Activated T-helper 1 cell treated with anti-CD3 and anti-CD28 coated beads, Interleukin-12 subunit alpha, Interleukin-12 subunit beta, Interleukin-2, Interleukin-4 antibody, amounts not matched to agents 30 ng/mL and 10 ng/mL and 1 ng/mL, durations not matched to agents 14 hours and 24 hours and 36 hours (primary cell): ENCODE measurements at regions not wholly inside any gene's neighbourhood (a gene's known extent, or its start where the extent isn't known, plus 50 kb on each side); places are given as distances from the start of the nearest gene placed in this dataset.

Source experiments
- DNase-seq: peaks from one replicate; pipeline ENCODE4 v3.0.0; 2021; ENCODE audit warnings: low spot score
- H3K27ac Mint-ChIP-seq: one replicate; pipeline ENCODE4 v1.8.0; 2021; ENCODE audit warnings: mild to moderate bottlenecking, mixed read lengths
- H3K27me3 Mint-ChIP-seq: one replicate; pipeline ENCODE4 v1.8.0; 2022; ENCODE audit warnings: mild to moderate bottlenecking, moderate library complexity, mixed read lengths; ENCODE audit not compliant: insufficient read depth
- H3K36me3 Mint-ChIP-seq: one replicate; pipeline ENCODE4 v1.8.0; 2021; ENCODE audit warnings: low read depth, mixed read lengths
- H3K4me1 Mint-ChIP-seq: one replicate; pipeline ENCODE4 v1.8.0; 2021; ENCODE audit warnings: low read depth, mixed read lengths
- H3K4me3 Mint-ChIP-seq: one replicate; pipeline ENCODE4 v1.8.0; 2021; ENCODE audit warnings: mild to moderate bottlenecking, moderate library complexity, mixed read lengths
- H3K9me3 Mint-ChIP-seq: one replicate; pipeline ENCODE4 v1.8.0; 2021; ENCODE audit warnings: mixed read lengths
- intact Hi-C: fragments of 100-400 bp; cut with micrococcal nuclease; formaldehyde crosslinking; loops from one replicate; pipeline ENCODE4 v1.15.1; 2024

DNA sequence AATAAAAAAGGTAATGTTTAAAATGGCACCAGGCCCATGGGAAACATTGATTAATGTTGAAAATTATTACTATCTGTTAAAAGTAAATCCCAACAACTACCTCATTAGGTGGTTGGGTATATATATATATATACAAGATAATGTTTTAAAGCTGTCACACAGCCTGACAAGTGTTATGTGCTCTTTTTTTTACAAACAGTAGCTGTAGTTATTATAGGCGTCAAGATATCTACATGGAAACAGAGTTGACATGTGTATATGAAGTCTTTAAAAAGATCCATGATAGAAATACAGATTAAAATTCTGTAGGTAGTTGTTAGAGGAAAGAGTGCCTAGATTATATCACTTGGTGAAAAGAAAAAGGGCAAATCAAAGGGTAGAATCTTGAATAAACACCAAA lies 279.9 kb downstream of the SLITRK6 start:
- Mint-ChIP-seq H3K9me3 (no peaks in the 10 kb centered on the region), H3K27ac (no peak overlapping the region), H3K36me3 (no peaks in the 10 kb centered on the region), H3K4me1 (no peaks in the 10 kb centered on the region), H3K4me3 (no peak overlapping the region), H3K27me3 (no peaks in the 10 kb centered on the region)
- intact Hi-C loops, result no loop called here
- DNase-seq, result no peak

DNA sequence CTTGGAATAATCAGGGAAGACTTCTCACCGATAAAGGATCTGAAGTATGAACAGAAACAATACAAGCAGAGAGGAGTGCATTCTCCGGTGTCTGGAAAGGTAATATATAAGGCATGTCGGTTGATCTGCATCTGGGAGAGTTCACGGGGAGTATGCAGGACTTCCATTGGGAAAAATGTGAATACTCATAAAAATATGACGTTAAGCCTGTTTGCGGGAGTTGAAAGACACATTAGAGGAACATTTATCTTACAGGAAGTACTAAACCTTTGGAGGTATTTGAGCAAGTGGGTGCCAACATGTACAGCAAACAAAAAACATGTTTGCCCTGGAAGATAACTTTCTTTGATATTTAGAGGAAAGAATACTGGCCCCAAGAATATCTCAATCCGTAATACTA lies 286.8 kb downstream of the SLITRK6 start:
- Mint-ChIP-seq H3K4me3 (no peak overlapping the region), H3K27me3 (no peaks in the 10 kb centered on the region), H3K27ac (no peak overlapping the region), H3K9me3 (no peaks in the 10 kb centered on the region), H3K4me1 (no peaks in the 10 kb centered on the region), H3K36me3 (no peaks in the 10 kb centered on the region)
- intact Hi-C loops, result no loop called here
- no peak for DNase-seq

DNA sequence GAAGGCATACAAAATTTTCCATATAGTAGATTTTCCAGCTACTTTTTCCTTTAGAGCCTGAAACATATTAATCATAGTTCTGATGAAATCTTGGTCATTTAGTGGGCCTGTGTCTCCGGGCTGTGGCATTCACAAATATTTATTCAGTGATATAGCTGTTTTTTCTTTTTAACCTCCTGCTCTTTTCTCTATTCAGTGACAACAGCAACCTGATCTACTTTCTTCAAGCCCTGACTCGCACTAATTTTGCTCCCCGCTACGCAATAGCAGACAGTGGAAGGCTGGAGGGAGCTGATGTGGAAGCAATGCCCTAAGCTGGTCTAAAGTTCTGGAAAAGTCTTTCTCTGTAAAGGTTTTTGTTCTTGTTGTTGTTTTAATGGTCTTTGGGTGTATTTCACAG lies 289.7 kb downstream of the SLITRK6 start:
- DNase-seq, result no peak
- Mint-ChIP-seq H3K9me3 (no peaks in the 10 kb centered on the region), H3K4me1 (no peaks in the 10 kb centered on the region), H3K27me3 (no peaks in the 10 kb centered on the region), H3K36me3 (no peaks in the 10 kb centered on the region), H3K4me3 (no peak overlapping the region), H3K27ac (no peak overlapping the region)
- intact Hi-C loops, result no loop called here

DNA sequence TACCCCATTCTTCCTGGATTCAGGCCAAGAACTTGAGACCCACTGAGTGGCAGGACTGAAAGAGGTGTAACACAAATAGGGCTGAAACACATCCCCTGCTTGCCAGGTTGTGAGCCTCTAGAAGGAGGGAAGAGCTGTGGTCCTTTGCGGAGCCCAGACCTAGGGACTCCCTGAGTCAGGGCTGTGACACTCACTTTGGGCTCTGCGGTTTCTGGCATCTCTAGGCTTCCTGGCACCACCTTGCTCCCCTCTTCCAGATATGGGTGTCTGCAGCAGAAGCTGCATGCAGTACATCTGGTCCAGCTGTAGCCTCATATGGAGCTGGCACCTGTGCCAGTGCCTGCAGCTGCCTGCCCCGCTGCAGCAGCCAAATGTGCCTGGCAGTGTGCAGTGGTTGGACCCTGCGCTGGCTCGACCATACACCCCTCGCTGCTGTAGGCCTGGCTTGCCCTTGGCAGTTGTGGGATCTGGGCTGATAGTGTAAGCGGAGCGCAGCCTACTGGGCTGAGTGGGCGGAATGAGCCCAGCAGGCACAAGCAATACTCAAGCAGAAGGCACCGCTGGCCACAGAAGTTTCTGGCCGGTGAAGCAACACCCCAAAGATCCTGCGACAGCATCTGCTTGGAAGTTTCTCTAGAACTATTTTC lies 290.4 kb downstream of the SLITRK6 start:
- Mint-ChIP-seq H3K4me3 (no peak overlapping the region), H3K4me1 (no peaks in the 10 kb centered on the region), H3K27ac (no peak overlapping the region), H3K9me3 (no peaks in the 10 kb centered on the region), H3K36me3 (no peaks in the 10 kb centered on the region), H3K27me3 (no peaks in the 10 kb centered on the region)
- DNase-seq, result no peak
- intact Hi-C loops, result no loop called here

DNA sequence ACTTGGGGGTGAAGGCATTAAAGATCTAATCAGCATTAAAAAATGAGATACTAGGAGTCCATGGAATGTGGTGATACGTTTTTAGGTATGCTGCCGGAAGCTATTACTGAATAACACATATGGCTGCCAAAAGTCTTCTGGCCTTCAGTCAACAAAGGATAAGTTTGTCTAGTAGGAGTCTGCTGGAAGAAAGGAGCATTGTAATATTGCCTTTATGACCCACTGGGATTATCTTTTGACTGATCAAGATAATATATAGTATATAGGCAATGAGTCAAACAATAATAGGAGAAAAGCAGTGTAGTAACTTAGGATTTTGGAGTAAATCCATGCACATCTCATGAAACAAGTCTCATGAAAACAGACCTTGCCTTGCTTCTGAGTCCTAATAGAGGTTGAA lies 295.4 kb downstream of the SLITRK6 start:
- Mint-ChIP-seq H3K4me3 (no peak overlapping the region), H3K27ac (no peak overlapping the region), H3K4me1 (no peaks in the 10 kb centered on the region), H3K27me3 (no peaks in the 10 kb centered on the region), H3K36me3 (no peaks in the 10 kb centered on the region), H3K9me3 (no peaks in the 10 kb centered on the region)
- intact Hi-C loops, result no loop called here
- no peak for DNase-seq

DNA sequence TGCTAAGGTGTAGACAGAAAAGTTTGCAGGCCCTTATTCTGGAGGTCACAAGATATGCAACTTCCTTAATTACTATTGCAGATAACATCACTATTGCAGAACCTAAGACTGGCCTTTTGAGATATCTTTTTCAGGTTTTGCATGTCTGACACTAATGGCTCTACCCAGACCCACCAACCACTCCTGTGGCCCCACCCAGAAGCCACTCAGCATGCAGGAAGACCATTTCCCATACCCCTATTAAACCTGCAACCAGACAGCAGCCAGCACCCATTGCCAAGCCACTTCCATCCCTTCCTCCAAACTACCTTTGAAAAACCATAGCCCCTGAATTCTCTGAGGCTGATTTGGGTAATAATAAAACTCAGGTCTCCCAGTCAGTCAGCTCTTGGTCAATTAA lies 297.6 kb downstream of the SLITRK6 start:
- no peaks in the 10 kb centered on the region for H3K27me3 Mint-ChIP-seq
- no peaks in the 10 kb centered on the region for H3K4me1 Mint-ChIP-seq
- H3K36me3 Mint-ChIP-seq, result no peaks in the 10 kb centered on the region
- no peaks in the 10 kb centered on the region for H3K9me3 Mint-ChIP-seq
- no peak for DNase-seq
- H3K4me3 Mint-ChIP-seq, result no peak overlapping the region
- intact Hi-C loops, result no loop called here
- H3K27ac Mint-ChIP-seq, result no peak overlapping the region

DNA sequence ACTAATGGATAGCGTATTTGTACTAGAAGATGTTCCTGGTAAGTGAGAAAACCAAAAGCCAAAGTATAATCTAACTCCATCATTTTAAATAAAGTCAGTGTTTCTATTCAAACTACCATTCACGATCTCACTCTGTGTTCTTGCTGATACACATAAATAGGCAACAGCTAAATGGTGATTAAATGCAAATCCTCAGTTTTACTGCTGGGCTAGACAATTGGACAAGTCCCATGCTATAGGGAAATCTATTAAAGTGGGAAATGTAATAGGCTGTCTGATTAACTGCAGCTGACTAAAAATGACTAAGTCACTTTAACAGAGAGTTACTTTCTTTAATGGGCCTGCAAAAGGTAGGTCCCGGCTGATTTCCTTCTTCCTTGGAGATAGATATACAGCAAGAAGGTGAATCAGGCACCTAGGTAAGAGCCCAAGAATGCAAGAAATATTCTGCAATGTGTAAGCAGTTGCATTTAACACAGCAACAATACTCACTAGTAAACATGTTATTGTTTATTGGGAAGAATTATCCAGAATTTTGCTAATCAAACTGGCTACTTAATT lies 298.4 kb downstream of the SLITRK6 start:
- intact Hi-C loops, result no loop called here
- Mint-ChIP-seq H3K36me3 (no peaks in the 10 kb centered on the region), H3K9me3 (no peaks in the 10 kb centered on the region), H3K4me3 (no peak overlapping the region), H3K4me1 (no peaks in the 10 kb centered on the region), H3K27me3 (no peaks in the 10 kb centered on the region), H3K27ac (no peak overlapping the region)
- DNase-seq, result no peak

DNA sequence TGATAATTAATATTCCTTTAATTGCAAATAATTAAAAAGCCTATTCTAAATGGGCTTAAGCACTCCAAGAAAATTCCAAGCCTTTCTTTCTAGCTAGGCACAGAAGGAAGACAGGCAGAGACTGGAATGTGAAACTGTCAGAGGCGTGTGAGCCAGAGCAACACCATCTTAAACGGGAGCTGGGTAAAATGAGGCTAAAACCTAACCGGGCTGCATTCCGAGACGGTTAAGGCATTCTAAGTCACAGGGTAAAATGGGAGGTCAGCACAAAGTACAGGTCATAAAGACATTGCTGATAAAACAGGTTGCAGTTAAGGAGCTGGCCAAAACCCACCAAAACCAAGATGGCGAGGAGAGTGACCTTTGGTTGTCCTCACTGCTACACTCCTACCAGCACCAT lies 300.4 kb downstream of the SLITRK6 start:
- Mint-ChIP-seq H3K4me1 (no peaks in the 10 kb centered on the region), H3K27me3 (no peaks in the 10 kb centered on the region), H3K4me3 (no peak overlapping the region), H3K9me3 (no peaks in the 10 kb centered on the region), H3K36me3 (no peaks in the 10 kb centered on the region), H3K27ac (no peak overlapping the region)
- no peak for DNase-seq
- intact Hi-C loops, result no loop called here

DNA sequence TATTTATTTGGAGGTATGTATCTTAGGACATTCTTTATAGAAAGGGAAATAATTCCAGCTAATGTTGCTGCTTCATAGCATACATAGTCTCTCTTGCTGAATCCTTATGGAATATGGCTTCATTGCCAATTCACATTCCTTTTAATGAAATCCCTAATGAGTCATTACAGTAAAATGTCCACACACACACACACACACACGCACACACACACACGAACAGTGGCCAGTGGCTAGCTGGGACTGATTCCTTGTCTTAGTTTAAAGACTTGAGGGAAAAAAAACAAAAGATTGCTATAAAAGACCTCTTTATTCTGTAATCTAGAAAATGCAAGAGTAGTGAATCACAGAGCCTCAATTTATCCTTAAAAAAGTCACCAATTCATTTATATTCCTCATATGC lies 301.6 kb downstream of the SLITRK6 start:
- Mint-ChIP-seq H3K27me3 (no peaks in the 10 kb centered on the region), H3K4me3 (no peak overlapping the region), H3K36me3 (no peaks in the 10 kb centered on the region), H3K9me3 (no peaks in the 10 kb centered on the region), H3K4me1 (no peaks in the 10 kb centered on the region), H3K27ac (no peak overlapping the region)
- intact Hi-C loops, result no loop called here
- DNase-seq, result no peak

DNA sequence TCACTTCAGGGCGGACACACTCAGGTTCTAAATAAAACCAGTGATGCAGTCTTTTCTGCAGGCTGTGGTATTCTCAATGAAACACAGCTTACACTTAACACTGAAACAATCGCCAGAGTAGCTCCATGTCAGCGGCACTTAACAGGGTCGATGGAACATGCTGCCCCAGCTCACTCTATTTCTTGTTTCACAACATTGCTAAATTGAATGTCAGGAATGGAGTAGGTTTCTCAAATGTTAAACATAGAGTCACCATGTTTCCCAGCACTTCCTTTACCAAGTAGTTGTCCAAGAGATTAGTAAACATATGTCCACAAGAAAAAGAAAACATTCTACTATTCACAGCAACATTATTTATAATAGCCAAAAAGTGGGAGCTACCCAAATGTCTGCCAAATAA lies 306.9 kb downstream of the SLITRK6 start:
- Mint-ChIP-seq H3K27ac (no peak overlapping the region), H3K36me3 (no peaks in the 10 kb centered on the region), H3K9me3 (no peaks in the 10 kb centered on the region), H3K27me3 (no peaks in the 10 kb centered on the region), H3K4me1 (no peaks in the 10 kb centered on the region), H3K4me3 (no peak overlapping the region)
- DNase-seq, result no peak
- intact Hi-C loops, result no loop called here

DNA sequence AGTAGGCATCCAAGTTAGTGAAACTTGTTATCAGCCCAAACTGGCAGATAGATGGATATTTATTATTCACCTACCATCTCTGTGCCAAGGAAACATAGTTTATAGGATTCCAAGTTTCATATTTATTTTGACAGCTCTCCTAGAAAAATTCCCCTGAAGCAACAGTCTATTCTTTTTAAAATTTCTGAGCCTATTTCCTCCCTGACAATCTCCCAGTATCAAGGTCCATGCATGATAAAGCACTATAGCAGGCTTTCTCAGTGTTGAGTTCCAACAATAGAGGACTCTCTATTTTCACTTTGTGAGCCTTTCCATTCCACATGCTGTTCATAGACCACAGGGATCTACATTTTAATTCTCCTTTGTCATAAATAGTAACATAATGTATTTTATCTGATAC lies 312.6 kb downstream of the SLITRK6 start:
- H3K9me3 Mint-ChIP-seq, result no peaks in the 10 kb centered on the region
- no peak for DNase-seq
- H3K4me3 Mint-ChIP-seq, result no peak overlapping the region
- intact Hi-C loops, result no loop called here
- no peaks in the 10 kb centered on the region for H3K36me3 Mint-ChIP-seq
- H3K27ac Mint-ChIP-seq, result no peak overlapping the region
- H3K4me1 Mint-ChIP-seq, result no peaks in the 10 kb centered on the region
- H3K27me3 Mint-ChIP-seq, result no peaks in the 10 kb centered on the region

DNA sequence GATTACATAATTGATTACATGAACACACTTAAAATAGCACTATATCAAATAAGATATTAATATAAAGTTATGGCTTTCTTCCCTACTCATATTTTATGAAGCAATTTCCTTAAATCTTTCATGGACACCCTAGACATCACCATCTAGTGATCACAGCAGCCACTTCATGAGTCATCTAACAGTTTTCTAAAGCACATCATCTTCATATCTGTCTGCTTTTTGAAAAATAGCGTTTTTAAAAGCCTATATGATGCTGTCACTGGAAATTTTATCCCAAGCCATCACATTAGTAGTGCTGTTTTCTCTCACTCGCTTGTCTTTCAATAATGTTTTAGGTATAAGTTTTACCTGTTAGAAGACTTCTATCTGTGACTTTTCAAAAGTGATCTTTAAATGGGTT lies 326.1 kb downstream of the SLITRK6 start:
- no peaks in the 10 kb centered on the region for H3K36me3 Mint-ChIP-seq
- intact Hi-C loops, result no loop called here
- no peaks in the 10 kb centered on the region for H3K4me1 Mint-ChIP-seq
- H3K27me3 Mint-ChIP-seq, result no peaks in the 10 kb centered on the region
- DNase-seq, result no peak
- no peak overlapping the region for H3K27ac Mint-ChIP-seq
- no peak overlapping the region for H3K4me3 Mint-ChIP-seq
- H3K9me3 Mint-ChIP-seq, result peaks cover 5% of the 10 kb centered on the region

DNA sequence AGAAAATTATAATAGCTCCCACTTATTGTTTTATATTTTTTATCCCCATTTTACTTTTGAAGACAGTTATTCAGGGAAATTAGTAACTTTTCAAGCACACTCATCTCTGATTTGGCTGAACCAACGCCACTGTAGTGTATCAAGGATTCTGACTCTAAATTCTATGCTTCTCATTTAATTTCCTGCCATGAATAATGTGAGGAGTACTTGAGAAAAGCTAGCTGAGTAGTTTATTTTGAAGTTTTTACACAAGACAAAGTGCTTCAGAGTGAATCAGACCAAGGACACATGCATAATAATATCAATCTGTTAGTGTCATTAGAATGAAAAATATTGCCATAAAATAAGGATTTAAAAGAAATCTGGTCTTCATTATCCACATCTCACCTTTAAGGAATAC lies 329.9 kb downstream of the SLITRK6 start:
- Mint-ChIP-seq H3K27ac (no peak overlapping the region), H3K4me3 (no peak overlapping the region), H3K27me3 (no peaks in the 10 kb centered on the region), H3K9me3 (peaks cover 5% of the 10 kb centered on the region), H3K4me1 (no peaks in the 10 kb centered on the region), H3K36me3 (no peaks in the 10 kb centered on the region)
- intact Hi-C loops, result no loop called here
- DNase-seq, result no peak

DNA sequence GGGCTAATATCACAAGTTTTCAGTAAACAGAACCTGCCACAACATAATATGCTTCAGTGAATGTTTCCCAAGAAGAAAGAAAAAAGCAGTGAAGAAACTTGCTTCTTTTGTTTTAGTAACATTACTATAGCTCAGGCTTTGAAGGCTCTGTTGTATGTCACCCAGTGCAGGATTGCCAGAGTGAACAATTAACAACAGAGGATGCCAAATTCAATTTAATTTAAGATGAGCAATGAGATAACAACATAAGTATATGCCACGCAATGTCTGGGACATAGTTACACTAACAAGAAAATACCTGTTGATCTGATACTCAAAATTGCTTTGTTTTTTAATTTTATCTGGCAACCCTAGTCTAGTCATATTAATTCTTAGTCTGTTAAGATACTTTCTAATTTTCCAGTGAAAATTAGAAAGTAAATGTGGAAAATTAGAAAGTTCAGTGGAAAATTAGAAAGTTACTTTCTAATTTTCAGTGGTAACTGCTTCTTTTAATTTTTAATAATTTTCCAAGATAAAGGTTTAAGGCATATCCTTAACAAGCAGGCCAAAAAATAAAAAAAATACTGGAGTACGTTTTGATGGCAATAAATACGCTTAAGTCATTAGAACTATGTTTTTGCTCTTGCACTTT lies 336.3 kb downstream of the SLITRK6 start:
- Mint-ChIP-seq H3K27me3 (no peaks in the 10 kb centered on the region), H3K27ac (no peak overlapping the region), H3K9me3 (peaks cover 10% of the 10 kb centered on the region), H3K4me3 (no peak overlapping the region), H3K4me1 (no peaks in the 10 kb centered on the region), H3K36me3 (no peaks in the 10 kb centered on the region)
- no peak for DNase-seq
- intact Hi-C loops, result no loop called here
